Stomach (tissue), 4 donors: ENCODE measurements at regions not wholly inside any gene's neighbourhood (a gene's known extent, or its start where the extent isn't known, plus 50 kb on each side); places are given as distances from the start of the nearest gene placed in this dataset.

Experiments used
- POLR2A ChIP-seq, 4 donors: fragments of 450-650 bp; IDR thresholded peaks; one replicate each; pipeline ENCODE4 v1.6.1; 2016; ENCODE audit warnings: antibody characterized with exemption in 4 of 4, control low read depth in 2 of 4, mild to moderate bottlenecking in 1 of 4, moderate library complexity in 1 of 4
- TF ChIP-seq, protein P1 (sequence below), 7 experiments: fragments of 450-650 bp in 4 of 7; fragments of 200-600 bp in 3 of 7; sonication (generic) in 3 of 7; IDR thresholded peaks; one replicate each; pipeline ENCODE4 v1.5.1; 2016 to 2019; ENCODE audit warnings: antibody characterized with exemption in 7 of 7, control low read depth in 2 of 7, mild to moderate bottlenecking in 1 of 7

DNA sequence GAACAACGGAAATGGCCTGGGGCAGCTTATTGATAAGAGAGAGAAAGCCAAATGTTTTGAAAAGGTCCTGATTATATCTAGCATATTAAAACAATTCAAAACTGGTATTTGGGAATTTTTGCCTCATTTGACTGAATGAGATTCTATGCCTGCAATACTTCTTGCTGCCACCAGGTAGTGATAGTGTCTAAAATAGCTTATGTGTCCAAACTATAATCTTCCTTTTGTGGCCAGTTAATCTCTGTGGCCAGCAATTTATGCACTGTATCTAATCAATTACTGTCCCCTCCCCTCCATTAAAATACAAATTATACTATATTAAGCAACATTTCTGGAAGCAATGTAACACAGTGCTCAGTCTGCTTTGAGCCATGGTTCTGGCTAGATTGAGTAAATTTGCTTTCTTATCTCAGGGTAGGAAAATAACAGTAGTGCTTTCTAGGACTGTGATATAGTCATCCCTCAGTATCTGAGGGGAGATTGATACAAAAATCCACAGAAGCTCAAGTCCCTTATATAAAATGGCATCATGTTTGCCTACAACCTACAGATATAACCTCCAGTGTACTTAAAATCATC lies 91.8 kb downstream of the FOXD2 start:
- TF ChIP-seq, protein P1, sequence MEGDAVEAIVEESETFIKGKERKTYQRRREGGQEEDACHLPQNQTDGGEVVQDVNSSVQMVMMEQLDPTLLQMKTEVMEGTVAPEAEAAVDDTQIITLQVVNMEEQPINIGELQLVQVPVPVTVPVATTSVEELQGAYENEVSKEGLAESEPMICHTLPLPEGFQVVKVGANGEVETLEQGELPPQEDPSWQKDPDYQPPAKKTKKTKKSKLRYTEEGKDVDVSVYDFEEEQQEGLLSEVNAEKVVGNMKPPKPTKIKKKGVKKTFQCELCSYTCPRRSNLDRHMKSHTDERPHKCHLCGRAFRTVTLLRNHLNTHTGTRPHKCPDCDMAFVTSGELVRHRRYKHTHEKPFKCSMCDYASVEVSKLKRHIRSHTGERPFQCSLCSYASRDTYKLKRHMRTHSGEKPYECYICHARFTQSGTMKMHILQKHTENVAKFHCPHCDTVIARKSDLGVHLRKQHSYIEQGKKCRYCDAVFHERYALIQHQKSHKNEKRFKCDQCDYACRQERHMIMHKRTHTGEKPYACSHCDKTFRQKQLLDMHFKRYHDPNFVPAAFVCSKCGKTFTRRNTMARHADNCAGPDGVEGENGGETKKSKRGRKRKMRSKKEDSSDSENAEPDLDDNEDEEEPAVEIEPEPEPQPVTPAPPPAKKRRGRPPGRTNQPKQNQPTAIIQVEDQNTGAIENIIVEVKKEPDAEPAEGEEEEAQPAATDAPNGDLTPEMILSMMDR (IDR thresholded peaks at IDR 0.05), result peak in 3 of 7 experiments; percentile 8 to 41 (median 33)
- TF ChIP-seq POLR2A (IDR thresholded peaks at IDR 0.05), result no peak
